K562 (cell line): ENCODE measurements at regions not wholly inside any gene's neighbourhood (a gene's known extent, or its start where the extent isn't known, plus 50 kb on each side); places are given as distances from the start of the nearest gene placed in this dataset.

Experiments used
- ATAC-seq: fragments of 200-7000 bp; cut with Tn5 transposase; 3 replicates; pipeline ENCODE4 v1.9.1; 2020; ENCODE audit warnings: moderate library complexity
- BruUV-seq: library from RNA; stranded (reverse); fragments of 400-500 nt; replicated peaks from 2 replicates; lab custom pipeline; 2021; lab: Mats Ljungman, UMichigan
- CTCF ChIA-PET: fragments of 300-600 bp; formaldehyde crosslinking; extraction: SDS; loops from one replicate; lab custom pipeline; 2021; ENCODE audit warnings: low intra/inter-chr PET ratio; lab: Yijun Ruan, JAX
- POLR2A ChIA-PET: fragments of 300-600, 350-650 bp; sonication (Branson Sonifier 250); formaldehyde crosslinking; extraction: SDS; loops from one replicate; lab custom pipeline; 2021; ENCODE audit warnings: antibody characterized with exemption, inconsistent platforms; lab: Yijun Ruan, JAX
- DNase-seq, 4 experiments: peaks; one replicate each; pipeline versions ENCODE4 v3.0.0 to v3.0.0-alpha.2; 2011 to 2018; ENCODE audit warnings: low spot score in 3 of 4, mixed read lengths in 3 of 4; ENCODE audit errors: extremely low read depth in 1 of 4
- FAIRE-seq: peaks from 2 replicates; lab custom pipeline; 2011; peaks lifted over from hg19 to GRCh38; lab: Jason Lieb, UNC
- H2AFZ ChIP-seq: 2 replicates; pipeline ENCODE4 v1.6.0; 2011; ENCODE audit warnings: low read depth, low read length, control low read depth, inconsistent platforms
- H3K27ac ChIP-seq: fragments of 200-600 bp; 3 replicates; pipeline ENCODE4 v1.8.0; 2011; ENCODE audit warnings: low read depth, mild to moderate bottlenecking, control low read depth, inconsistent platforms, low read length, moderate library complexity, mixed read lengths; ENCODE audit errors: extremely low read depth
- H3K27me3 ChIP-seq, 2 experiments: fragments of 300-600 bp in 1 of 2; 2 replicates in 1 of 2; 3 replicates in 1 of 2; pipeline versions ENCODE4 v1.6.0 to v1.8.0; 2011; ENCODE audit warnings: inconsistent platforms in 2 of 2, low read length in 2 of 2, mild to moderate bottlenecking in 1 of 2, mixed read lengths in 1 of 2, moderate library complexity in 1 of 2; ENCODE audit not compliant: control insufficient read depth in 2 of 2, insufficient read depth in 2 of 2
- H3K36me3 ChIP-seq: fragments of 300-600 bp; 3 replicates; pipeline ENCODE4 v1.8.0; 2011; ENCODE audit warnings: mild to moderate bottlenecking, low read length, inconsistent platforms; ENCODE audit not compliant: control insufficient read depth, insufficient read depth
- H3K4me1 ChIP-seq, 2 experiments: fragments of 200-600 bp in 1 of 2; replicated peaks in 1 of 2; 2 replicates in 1 of 2; 3 replicates in 1 of 2; pipeline versions ENCODE4 v1.5.1 to v1.8.0; 2011; ENCODE audit warnings: inconsistent platforms in 2 of 2, low read length in 2 of 2, mild to moderate bottlenecking in 1 of 2, mixed read lengths in 1 of 2, moderate library complexity in 1 of 2; ENCODE audit not compliant: control insufficient read depth in 2 of 2, insufficient read depth in 2 of 2
- H3K4me2 ChIP-seq: 2 replicates; pipeline ENCODE4 v1.6.1; 2011; ENCODE audit warnings: low read length, control low read depth, inconsistent platforms, mixed read lengths; ENCODE audit not compliant: insufficient read depth
- H3K4me3 ChIP-seq: fragments of 200-600 bp; sonication (generic), shearing (Covaris generic); 2 replicates; pipeline ENCODE4 v1.5.1; 2016; ENCODE audit warnings: control low read depth, inconsistent platforms
- H3K79me2 ChIP-seq: fragments of 200-600 bp; 3 replicates; pipeline ENCODE4 v1.8.0; 2011; ENCODE audit warnings: low read length, inconsistent platforms; ENCODE audit not compliant: control insufficient read depth, insufficient read depth
- H3K9ac ChIP-seq, 2 experiments: 2 replicates each; pipeline versions ENCODE4 v1.6.0 to v1.6.1; 2011; ENCODE audit warnings: low read depth in 2 of 2, low read length in 2 of 2, control low read depth in 1 of 2, inconsistent platforms in 1 of 2, mild to moderate bottlenecking in 1 of 2, mixed read lengths in 1 of 2; ENCODE audit not compliant: insufficient read depth in 1 of 2
- H3K9me1 ChIP-seq: one replicate; pipeline ENCODE4 v1.6.0; 2011; ENCODE audit warnings: inconsistent platforms, mild to moderate bottlenecking, low read length, moderate library complexity; ENCODE audit not compliant: control insufficient read depth, insufficient read depth
- H3K9me3 ChIP-seq: replicated peaks from 2 replicates; pipeline ENCODE4 v1.5.1; 2011; ENCODE audit warnings: low read depth, low read length, inconsistent platforms; ENCODE audit not compliant: control insufficient read depth, insufficient read depth
- H4K20me1 ChIP-seq: replicated peaks from 2 replicates; pipeline ENCODE4 v1.6.1; 2011; ENCODE audit warnings: low read length, inconsistent platforms, mixed read lengths; ENCODE audit not compliant: control insufficient read depth, insufficient read depth
- ILF3 ChIP-seq: fragments of 450-650 bp; IDR thresholded peaks from 2 replicates; pipeline ENCODE4 v1.6.1; 2018; ENCODE audit warnings: antibody characterized with exemption, mild to moderate bottlenecking, moderate library complexity, borderline replicate concordance
- KDM2B ChIP-seq: fragments of 250-450 bp; sonication (Bioruptor Pico); IDR thresholded peaks from 2 replicates; pipeline ENCODE4 v1.8.0; 2021; ENCODE audit warnings: mild to moderate bottlenecking, moderate library complexity
- KHSRP ChIP-seq: fragments of 450-650 bp; IDR thresholded peaks from 2 replicates; pipeline ENCODE4 v1.6.1; 2017
- SPI1 ChIP-seq: IDR thresholded peaks from 2 replicates; pipeline ENCODE4 v1.6.1; 2011; ENCODE audit warnings: low read depth, low read length, control low read depth, borderline replicate concordance
- TCF7 ChIP-seq: sonication (generic); IDR thresholded peaks from 2 replicates; pipeline ENCODE4 v1.6.1; 2016; ENCODE audit warnings: antibody characterized with exemption, borderline replicate concordance
- TSC22D4 ChIP-seq: fragments of 450-650 bp; IDR thresholded peaks from 2 replicates; pipeline ENCODE4 v1.6.1; 2016; ENCODE audit warnings: missing genetic modification characterization, missing biosample characterization, control low read depth
- ZKSCAN3 ChIP-seq: fragments of 250-450 bp; sonication (Bioruptor Pico); IDR thresholded peaks from 2 replicates; pipeline ENCODE4 v1.4.0; 2020
- ZNF197 ChIP-seq: fragments of 200-800 bp; sonication (Bioruptor generic); IDR thresholded peaks from 2 replicates; pipeline ENCODE4 v1.6.1; 2016; ENCODE audit warnings: low read depth, missing genetic modification characterization, missing compliant biosample characterization
- WGBS: fragments of 100-300 bp; shearing (Covaris generic); methylation state at CpG from one replicate; pipeline ENCODE4 v1.1.6; 2016; ENCODE audit warnings: low coverage, mixed read lengths; ENCODE audit not compliant: insufficient coverage; ENCODE audit errors: missing lambda C conversion rate; 5-methylcytosine and 5-hydroxymethylcytosine counted together
- in situ Hi-C: fragments of 300-500 bp; cut with MboI; formaldehyde crosslinking; loops from 4 replicates; pipeline ENCODE4 v1.15.0; 2018; ENCODE audit warnings: inconsistent platforms, mixed read lengths
- intact Hi-C: fragments of 100-400 bp; cut with micrococcal nuclease; formaldehyde crosslinking; loops from 2 replicates; pipeline ENCODE4 v1.14.2; 2022
- TF ChIP-seq, protein P1 (sequence below): sonication (generic); IDR thresholded peaks from 2 replicates; pipeline ENCODE4 v1.6.1; 2016
- TF ChIP-seq, protein P2 (sequence below): fragments of 250-450 bp; sonication (Bioruptor Pico); IDR thresholded peaks from 2 replicates; pipeline ENCODE4 v1.5.0; 2021; ENCODE audit warnings: mild to moderate bottlenecking, borderline replicate concordance
- TF ChIP-seq, protein P3 (sequence below): sonication (generic); formaldehyde crosslinking; IDR thresholded peaks from 2 replicates; pipeline ENCODE4 v1.8.1; 2023; ENCODE audit warnings: mild to moderate bottlenecking, missing genetic modification reagents
- TF ChIP-seq, protein P4 (sequence below): fragments of 250-450 bp; sonication (Bioruptor Pico); IDR thresholded peaks from 2 replicates; pipeline ENCODE4 v1.5.0; 2022; ENCODE audit warnings: mild to moderate bottlenecking

DNA sequence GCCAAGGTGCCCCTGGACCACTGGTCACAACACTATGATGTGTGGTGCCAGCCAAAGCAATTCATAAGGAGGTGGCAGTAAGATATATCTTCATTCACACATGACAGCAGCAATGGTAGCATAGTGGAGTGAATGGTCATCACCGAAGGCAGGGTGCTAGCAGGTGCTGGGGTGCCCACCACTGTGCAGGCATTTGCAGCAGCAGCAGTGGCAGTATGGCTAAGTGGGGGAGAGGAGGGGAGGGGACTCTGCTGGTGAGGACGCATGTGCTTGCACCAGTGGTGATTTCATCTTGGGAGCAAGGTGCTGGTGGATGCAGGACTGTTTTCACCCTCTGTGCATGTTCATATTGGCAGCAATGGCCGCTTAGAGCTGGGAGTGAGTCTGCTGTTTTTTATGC is 419.1 kb upstream of the KLHL4 start (continued):
- no peak for TF ChIP-seq ZNF197
- TF ChIP-seq, protein P1, sequence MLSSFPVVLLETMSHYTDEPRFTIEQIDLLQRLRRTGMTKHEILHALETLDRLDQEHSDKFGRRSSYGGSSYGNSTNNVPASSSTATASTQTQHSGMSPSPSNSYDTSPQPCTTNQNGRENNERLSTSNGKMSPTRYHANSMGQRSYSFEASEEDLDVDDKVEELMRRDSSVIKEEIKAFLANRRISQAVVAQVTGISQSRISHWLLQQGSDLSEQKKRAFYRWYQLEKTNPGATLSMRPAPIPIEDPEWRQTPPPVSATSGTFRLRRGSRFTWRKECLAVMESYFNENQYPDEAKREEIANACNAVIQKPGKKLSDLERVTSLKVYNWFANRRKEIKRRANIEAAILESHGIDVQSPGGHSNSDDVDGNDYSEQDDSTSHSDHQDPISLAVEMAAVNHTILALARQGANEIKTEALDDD: no peak

DNA sequence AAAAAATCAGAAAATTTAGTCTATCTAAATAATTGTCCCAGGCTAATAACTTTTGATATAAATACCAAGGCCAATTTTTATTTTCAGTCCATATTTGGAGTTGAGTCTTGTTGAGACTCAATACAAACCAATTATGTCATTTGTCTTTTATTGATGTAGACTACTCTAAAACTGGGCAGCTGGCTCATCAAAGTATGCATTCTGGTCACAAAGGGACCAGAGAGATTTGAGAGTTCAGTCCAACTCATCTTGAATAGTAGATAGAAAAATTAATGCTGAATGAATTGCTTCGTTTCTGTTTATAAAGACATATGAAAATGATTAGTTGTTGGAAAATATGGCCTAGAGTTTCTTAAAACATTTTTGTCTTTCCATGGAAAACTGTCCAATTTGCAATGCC is 412.5 kb upstream of the KLHL4 start:
- FAIRE-seq (no peak), ATAC-seq (no peak), DNase-seq (no peak)
- H3K36me3 ChIP-seq: no peaks in the 10 kb centered on the region
- intact Hi-C loops: no loop called here
- no peak overlapping the region for H3K9ac ChIP-seq
- TF ChIP-seq TCF7: no peak
- no peak for TF ChIP-seq ZKSCAN3 (CRISPR knock-in tag)
- TF ChIP-seq SPI1: no peak
- TF ChIP-seq KHSRP: no peak
- TF ChIP-seq, protein P2, sequence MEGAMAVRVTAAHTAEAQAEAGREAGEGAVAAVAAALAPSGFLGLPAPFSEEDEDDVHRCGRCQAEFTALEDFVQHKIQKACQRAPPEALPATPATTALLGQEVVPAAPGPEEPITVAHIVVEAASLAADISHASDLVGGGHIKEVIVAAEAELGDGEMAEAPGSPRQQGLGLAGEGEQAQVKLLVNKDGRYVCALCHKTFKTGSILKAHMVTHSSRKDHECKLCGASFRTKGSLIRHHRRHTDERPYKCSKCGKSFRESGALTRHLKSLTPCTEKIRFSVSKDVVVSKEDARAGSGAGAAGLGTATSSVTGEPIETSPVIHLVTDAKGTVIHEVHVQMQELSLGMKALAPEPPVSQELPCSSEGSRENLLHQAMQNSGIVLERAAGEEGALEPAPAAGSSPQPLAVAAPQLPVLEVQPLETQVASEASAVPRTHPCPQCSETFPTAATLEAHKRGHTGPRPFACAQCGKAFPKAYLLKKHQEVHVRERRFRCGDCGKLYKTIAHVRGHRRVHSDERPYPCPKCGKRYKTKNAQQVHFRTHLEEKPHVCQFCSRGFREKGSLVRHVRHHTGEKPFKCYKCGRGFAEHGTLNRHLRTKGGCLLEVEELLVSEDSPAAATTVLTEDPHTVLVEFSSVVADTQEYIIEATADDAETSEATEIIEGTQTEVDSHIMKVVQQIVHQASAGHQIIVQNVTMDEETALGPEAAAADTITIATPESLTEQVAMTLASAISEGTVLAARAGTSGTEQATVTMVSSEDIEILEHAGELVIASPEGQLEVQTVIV (CRISPR knock-in tag): no peak
- TF ChIP-seq, protein P3, sequence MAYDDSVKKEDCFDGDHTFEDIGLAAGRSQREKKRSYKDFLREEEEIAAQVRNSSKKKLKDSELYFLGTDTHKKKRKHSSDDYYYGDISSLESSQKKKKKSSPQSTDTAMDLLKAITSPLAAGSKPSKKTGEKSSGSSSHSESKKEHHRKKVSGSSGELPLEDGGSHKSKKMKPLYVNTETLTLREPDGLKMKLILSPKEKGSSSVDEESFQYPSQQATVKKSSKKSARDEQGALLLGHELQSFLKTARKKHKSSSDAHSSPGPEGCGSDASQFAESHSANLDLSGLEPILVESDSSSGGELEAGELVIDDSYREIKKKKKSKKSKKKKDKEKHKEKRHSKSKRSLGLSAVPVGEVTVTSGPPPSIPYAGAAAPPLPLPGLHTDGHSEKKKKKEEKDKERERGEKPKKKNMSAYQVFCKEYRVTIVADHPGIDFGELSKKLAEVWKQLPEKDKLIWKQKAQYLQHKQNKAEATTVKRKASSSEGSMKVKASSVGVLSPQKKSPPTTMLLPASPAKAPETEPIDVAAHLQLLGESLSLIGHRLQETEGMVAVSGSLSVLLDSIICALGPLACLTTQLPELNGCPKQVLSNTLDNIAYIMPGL (CRISPR knock-in tag): no peak
- TF ChIP-seq, protein P4, sequence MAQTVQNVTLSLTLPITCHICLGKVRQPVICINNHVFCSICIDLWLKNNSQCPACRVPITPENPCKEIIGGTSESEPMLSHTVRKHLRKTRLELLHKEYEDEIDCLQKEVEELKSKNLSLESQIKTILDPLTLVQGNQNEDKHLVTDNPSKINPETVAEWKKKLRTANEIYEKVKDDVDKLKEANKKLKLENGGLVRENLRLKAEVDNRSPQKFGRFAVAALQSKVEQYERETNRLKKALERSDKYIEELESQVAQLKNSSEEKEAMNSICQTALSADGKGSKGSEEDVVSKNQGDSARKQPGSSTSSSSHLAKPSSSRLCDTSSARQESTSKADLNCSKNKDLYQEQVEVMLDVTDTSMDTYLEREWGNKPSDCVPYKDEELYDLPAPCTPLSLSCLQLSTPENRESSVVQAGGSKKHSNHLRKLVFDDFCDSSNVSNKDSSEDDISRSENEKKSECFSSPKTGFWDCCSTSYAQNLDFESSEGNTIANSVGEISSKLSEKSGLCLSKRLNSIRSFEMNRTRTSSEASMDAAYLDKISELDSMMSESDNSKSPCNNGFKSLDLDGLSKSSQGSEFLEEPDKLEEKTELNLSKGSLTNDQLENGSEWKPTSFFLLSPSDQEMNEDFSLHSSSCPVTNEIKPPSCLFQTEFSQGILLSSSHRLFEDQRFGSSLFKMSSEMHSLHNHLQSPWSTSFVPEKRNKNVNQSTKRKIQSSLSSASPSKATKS (CRISPR knock-in tag): no peak
- TF ChIP-seq ILF3: no peak
- no peak for TF ChIP-seq TSC22D4 (tag)
- no peak for TF ChIP-seq KDM2B (CRISPR knock-in tag)
- no peaks in the 10 kb centered on the region for H3K27me3 ChIP-seq
- no peak overlapping the region for H3K4me2 ChIP-seq
- H3K9me3 ChIP-seq: no peaks in the 10 kb centered on the region
- in situ Hi-C loops: no loop called here
- WGBS: 0% methylated on average over 1 of the region's 1 CpG
- H3K4me1 ChIP-seq: no peaks in the 10 kb centered on the region
- H2AFZ ChIP-seq: no peak overlapping the region
- H3K79me2 ChIP-seq: no peaks in the 10 kb centered on the region
- H3K4me3 ChIP-seq: no peak overlapping the region
- POLR2A ChIA-PET: no interaction called here
- no peak overlapping the region for H3K27ac ChIP-seq
- BruUV-seq: no TSS peak
- H4K20me1 ChIP-seq: no peaks in the 10 kb centered on the region
- CTCF ChIA-PET: no interaction called here
- no peaks in the 10 kb centered on the region for H3K9me1 ChIP-seq
